Ureter (tissue), 1 donor: ENCODE measurements at regions not wholly inside any gene's neighbourhood (a gene's known extent, or its start where the extent isn't known, plus 50 kb on each side); places are given as distances from the start of the nearest gene placed in this dataset.
A peak's percentile ranks its signal among the peaks of the same experiment; 100 is the strongest.
"Not testable (repeated sequence)": the region's sequence is repeated elsewhere in the genome, so short reads cannot be mapped to it uniquely, and the experiment has no call there.

Experiments
- DNase-seq: peaks from one replicate; pipeline ENCODE4 v3.0.0-alpha.2; 2020; ENCODE audit warnings: low spot score
- donor health status: DM: yes; HTN: yes; CAD: no.

- DNase-seq, result no peak
These were observed 86.6 kb downstream of the C5orf15 start for GRCh38 chr5:133881576-133882388.

DNA sequence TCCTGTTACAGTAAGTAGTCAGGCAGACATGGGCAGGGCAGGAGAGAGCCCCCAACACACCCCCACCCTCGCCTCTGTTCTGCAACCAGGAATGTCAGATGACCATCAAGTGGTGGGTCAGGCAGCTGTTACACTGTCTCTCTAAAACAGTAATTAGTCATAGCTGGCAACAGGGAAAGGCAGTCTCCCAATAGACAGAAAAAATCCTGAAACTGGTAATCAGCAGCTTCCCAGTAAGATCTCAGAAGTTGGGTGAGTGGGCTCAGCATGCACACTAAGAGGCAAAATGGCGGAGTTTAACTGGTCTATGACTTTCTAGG is 90.2 kb downstream of the C5orf15 start:
- no peak for DNase-seq

- no peak for DNase-seq
These were observed 90.8 kb downstream of the C5orf15 start for GRCh38 chr5:133877351-133878235.

- no peak for DNase-seq
These were observed 92.2 kb downstream of the C5orf15 start for GRCh38 chr5:133876266-133876665.

DNA sequence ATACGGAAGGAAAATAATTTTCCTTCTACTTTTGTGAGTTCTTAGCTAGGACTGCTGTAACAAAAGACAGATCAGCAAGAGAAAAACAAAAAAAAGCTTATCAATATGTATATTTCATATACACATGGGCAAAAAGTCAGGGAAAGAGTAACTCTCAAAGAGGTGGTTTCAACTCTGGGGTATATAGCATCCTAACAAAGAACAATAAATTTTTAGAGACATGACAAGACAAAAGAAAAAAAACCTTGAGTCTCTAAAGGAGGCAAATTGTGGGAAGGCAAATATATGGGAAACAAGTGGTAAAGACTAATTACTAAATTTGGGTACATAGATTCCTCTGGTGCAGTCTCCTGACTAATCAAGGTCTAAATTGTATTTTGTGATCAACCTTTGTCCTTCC is 93.2 kb downstream of the C5orf15 start:
- DNase-seq, result no peak

DNA sequence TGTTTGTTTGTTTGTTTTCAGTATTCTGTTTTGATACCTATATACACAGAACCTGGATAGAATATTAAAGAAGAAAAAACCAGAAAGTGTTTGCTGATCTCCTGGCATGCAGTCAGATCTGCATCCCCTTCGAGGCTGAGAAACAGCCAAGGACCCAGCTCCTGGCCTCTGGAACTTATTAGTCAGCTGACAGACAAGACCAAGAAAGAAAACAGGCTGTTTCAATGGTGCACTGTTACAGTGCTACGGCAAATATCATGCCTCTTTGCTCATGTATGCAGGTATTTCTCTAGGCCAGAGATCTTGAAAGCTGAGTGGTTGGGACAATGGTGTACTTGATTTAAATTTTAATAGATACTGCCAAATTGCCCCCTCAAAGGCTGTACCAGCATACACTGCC is 95.0 kb downstream of the C5orf15 start:
- no peak for DNase-seq

- no peak for DNase-seq
These were observed 97.8 kb downstream of the C5orf15 start for GRCh38 chr5:133870661-133871060.

DNA sequence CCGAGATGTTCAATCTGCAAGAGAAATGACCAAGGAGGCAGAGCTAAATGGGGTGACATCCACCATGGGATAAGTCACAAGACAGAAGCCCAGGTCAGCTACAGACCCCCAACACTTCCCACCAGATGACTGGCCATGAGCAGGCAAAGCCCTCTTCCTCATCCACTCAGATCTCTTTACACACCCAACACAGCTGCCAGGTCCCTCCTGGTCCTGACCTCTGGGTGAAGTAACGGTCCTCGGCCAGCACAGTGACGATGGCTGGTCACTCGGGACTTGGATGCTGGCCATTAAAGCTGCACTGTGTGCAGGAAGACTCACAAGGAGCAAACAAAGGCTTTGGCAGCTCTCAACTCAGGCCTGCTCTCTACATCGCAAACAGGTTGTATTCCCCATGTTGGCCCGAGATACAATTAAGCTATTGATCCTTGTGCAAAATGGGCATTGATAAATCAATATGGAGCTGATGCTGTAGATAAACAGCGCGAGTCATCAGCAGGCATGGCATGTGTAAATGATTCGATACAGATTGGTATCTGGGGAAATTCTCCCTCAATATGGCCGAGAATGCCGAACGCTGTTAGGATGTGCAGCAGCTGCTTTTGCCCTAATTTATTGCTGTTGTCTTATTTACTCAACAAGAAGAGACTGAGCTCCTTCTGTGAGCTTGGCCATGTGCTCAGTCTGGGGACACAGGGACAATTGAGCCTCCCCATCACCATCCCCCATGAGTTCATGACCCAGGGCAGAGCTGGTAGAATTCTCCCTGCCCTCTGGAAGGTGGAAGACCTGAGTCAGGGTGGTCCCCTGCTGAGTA is 98.7 kb downstream of the C5orf15 start:
- DNase-seq, result no peak

GRCh38 chr5:133868946-133869518 is 99.4 kb downstream of the C5orf15 start:
- peak; percentile 80 for DNase-seq

GRCh38 chr5:133867851-133868545 is 100.4 kb downstream of the C5orf15 start:
- DNase-seq, result no peak

GRCh38 chr5:133867341-133867740 is 101.1 kb downstream of the C5orf15 start:
- no peak for DNase-seq

DNA sequence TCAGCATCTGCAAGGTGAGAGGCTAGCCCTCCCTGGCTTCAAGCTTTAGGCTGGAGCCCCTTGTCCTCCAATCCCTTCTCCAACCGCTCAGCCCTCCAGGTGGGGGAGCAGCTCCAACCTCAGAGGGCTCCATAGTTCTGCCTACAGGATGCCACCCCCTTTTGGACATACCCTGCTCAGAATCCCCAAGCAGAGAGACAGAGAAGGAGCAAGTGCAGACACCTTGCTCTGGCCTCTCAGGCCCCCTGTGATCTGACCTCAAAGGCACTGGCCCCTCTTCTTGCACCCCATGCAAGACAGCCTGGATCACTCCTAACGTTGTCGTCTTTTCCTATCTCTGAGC is 101.6 kb downstream of the C5orf15 start:
- no peak for DNase-seq

DNA sequence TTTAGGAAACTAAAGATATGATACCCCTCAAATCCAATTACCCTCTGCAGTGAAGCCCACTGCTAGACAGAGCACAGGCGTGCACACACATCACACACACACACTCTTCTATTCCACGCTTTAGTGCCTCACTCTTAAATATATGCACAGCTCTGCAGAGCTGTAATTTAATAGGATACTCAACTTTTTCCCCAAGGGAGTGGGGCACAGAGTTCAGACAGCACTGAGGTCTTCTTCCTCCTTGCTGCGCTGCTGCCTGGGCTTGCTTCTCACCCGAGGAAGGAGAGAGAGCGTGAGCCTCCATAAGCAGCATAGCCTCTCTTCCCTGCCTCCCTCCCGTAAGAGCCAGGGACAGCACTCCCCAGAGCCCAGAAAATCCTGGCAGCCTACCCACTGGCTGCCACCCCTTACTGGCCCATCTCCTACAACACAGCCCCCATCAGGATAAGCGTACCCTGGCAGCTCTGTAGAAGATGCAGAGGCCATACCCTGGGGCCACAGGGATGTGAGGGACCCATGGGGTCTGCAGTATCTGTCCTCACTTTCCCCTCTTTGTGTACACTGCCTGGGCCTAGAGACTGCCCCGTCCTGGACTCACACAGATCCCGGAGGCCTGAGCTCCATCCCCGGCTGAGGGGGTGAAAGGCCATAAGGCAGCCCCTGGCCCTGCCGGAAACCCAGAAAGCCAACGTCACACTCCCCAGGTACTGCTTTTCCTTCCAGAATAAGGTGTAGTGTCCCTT is 102.1 kb downstream of the C5orf15 start:
- DNase-seq, result no peak

- no peak for DNase-seq
These were observed 103.3 kb downstream of the C5orf15 start for GRCh38 chr5:133865113-133865512.

- DNase-seq, result no peak
These were observed 103.7 kb downstream of the C5orf15 start for GRCh38 chr5:133864711-133865110.

DNA sequence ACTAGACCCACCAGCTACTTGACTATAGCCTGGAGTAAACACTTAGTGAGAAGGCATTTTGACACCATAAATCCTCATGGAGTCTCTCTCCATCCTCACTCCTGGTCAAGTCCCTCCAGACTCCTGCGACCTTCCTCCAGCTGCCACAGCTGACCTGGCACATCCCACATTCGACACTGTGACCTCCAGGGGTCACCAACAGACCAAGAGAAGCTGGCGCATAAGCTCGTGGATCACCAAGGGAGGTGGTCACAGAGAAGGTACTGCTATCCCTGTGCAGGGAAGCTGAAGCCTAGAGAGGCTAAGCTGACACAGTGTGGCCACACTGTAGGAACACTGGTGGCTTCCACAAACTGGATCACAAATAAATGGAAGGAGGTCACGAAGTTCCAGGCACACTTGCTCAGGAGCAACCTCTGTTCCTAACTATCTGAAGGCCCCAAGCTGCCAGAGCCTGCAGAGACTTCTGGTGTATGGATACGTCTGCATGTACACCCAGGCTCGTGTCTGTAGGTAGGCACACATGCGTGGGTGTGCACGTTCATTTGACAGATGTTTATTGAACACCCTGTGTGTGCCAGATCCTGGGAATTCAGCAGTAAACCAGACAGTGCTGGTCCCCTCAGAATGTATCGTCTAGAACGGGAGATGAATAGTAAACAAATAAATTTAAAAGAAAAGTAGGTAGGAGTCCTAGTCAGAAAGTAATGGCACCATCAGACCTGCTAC is 104.4 kb downstream of the C5orf15 start:
- DNase-seq, result no peak

DNA sequence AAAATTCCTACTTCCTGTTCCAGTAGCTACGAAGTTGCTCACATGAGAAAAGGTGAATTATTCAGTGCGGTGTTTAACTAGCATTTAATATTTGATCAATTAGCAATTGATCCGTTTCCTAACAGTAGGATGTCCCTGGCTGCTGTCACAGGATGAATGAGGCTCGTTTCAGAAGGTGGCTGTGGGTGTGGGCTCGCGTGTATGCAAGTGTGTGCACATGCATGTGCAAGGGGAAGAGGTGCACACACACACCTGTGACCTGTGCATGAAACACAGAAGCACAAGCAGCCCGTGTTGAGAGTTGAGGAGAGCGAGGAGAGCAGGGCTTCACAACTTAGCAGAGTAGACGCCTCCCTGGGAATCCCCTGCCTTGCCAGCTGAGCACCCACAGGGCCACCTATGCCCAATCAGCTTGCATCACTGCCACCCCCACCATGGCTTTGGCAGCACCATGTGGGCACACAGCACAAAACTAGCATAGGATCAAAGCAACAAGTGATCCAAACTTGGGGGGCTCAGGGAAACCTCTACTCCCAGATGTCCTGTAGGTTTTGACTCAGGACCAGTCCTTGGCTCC is 107.2 kb downstream of the C5orf15 start:
- no peak for DNase-seq

DNA sequence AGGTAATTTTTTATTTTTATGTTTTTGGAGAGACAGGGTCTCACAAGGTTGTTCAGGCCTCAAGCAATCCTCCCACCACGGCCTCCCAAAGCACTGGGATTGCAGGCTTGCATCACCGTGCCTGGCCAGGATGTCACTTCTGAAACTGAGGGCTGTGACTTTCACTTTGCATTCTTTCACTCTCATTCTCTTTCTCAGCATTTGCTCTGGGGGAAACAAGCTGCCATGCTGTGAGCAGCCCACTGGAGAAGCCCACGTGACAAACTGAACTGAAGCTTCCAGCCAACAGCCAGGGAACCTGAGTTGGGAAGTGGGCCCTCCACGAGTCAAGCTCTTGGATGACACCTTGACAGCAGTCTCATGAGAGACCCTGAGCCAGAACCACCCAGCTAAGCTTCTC is 109.4 kb downstream of the C5orf15 start:
- DNase-seq, result no peak

- DNase-seq, result not testable (repeated sequence)
These were observed 110.7 kb downstream of the C5orf15 start for GRCh38 chr5:133857595-133858313.
